ENCODE measurements at regions not wholly inside any gene's neighbourhood (a gene's known extent, or its start where the extent isn't known, plus 50 kb on each side); places are given as distances from the start of the nearest gene placed in this dataset.

GRCh38 chr4:188911707-188912106 is 772.5 kb downstream of the TRIML1 start:
- TF ChIP-seq NFE2L2 (conservative IDR thresholded peaks at IDR 0.05; ENCODE audit: low read length) = no peak
- no peak for TF ChIP-seq POLR2A (IDR thresholded peaks at IDR 0.05; ENCODE audit: low read length)
- no peak for TF ChIP-seq CTCF (IDR thresholded peaks at IDR 0.05)
- TF ChIP-seq REST (IDR thresholded peaks at IDR 0.05) = no peak
- no peak for TF ChIP-seq HMGXB4 (CRISPR knock-in tag; IDR thresholded peaks at IDR 0.05; ENCODE audit: borderline replicate concordance)

Data from A549 (cell line).